Fibroblast of mammary gland (primary cell): ENCODE measurements at regions not wholly inside any gene's neighbourhood (a gene's known extent, or its start where the extent isn't known, plus 50 kb on each side); places are given as distances from the start of the nearest gene placed in this dataset.

Source experiments
- DNase-seq: peaks from one replicate; pipeline ENCODE4 v3.0.0-alpha.2; 2010; ENCODE audit warnings: low read depth
- H3K4me3 ChIP-seq: 2 replicates; pipeline ENCODE4 v1.5.1; 2011; ENCODE audit warnings: low read depth, mild to moderate bottlenecking, low read length, moderate library complexity; ENCODE audit not compliant: control insufficient read depth
- CTCF ChIP-seq: conservative IDR thresholded peaks from 2 replicates; pipeline ENCODE4 v1.5.1; 2011; ENCODE audit warnings: low read depth, low read length, inconsistent platforms; ENCODE audit not compliant: control insufficient read depth, insufficient read depth

GRCh38 chr20:16966276-16966880 lies 218.2 kb downstream of the OTOR start:
- no peak for DNase-seq
- no peak for TF ChIP-seq CTCF
- no peak overlapping the region for H3K4me3 ChIP-seq

GRCh38 chr20:16968099-16968498 lies 219.9 kb downstream of the OTOR start:
- DNase-seq, result no peak
- TF ChIP-seq CTCF, result no peak
- H3K4me3 ChIP-seq, result no peak overlapping the region

- no peak for TF ChIP-seq CTCF
- no peak for DNase-seq
- no peak overlapping the region for H3K4me3 ChIP-seq
Measured at GRCh38 chr20:16970776-16971175, 222.6 kb downstream of the OTOR start.

- no peak for TF ChIP-seq CTCF
- no peak overlapping the region for H3K4me3 ChIP-seq
- DNase-seq, result no peak
Measured at GRCh38 chr20:16974080-16974854, 226.1 kb downstream of the OTOR start.

- TF ChIP-seq CTCF, result no peak
- H3K4me3 ChIP-seq, result no peak overlapping the region
- DNase-seq, result no peak
Measured at GRCh38 chr20:16974855-16975162, 226.7 kb downstream of the OTOR start.

GRCh38 chr20:16975682-16976081 lies 227.5 kb downstream of the OTOR start:
- no peak for DNase-seq
- TF ChIP-seq CTCF, result no peak
- H3K4me3 ChIP-seq, result no peak overlapping the region
